ENCODE measurements at regions not wholly inside any gene's neighbourhood (a gene's known extent, or its start where the extent isn't known, plus 50 kb on each side); places are given as distances from the start of the nearest gene placed in this dataset.
A peak's percentile ranks its signal among the peaks of the same experiment; 100 is the strongest.

DNA sequence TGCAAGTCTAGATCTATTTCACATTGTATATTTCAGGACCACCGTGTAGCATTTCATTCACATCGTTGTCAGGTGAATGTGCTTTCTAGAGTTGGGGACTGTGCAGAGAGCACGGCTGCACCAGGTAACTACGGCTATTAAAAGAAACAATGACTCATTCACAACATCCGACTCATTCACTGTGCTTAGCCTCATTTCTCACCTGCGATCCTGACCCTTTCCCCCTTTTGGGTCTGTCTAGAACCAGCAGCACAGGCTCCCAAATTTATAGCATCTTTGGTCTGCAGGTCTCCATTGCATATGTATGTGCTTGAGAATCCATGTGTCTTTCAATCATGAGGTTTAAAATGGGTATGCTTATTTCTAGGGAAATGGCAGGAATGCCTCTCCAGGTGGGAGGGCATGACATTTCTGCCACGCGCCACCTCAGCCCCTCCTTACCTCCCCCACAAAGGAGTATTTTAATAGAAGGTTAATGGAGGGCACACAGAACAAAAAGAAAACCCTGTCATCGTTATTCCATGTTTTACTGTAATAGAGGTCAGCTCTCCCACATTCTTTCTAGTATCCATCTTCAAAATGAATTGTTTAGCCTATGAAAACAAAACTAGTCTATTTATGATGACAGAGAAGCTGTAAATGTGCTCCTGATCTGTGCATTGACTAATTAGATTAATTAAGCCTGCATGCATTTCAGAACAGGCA lies 246.7 kb upstream of the EPHA4 start:
- DNase-seq, result no peak

DNA sequence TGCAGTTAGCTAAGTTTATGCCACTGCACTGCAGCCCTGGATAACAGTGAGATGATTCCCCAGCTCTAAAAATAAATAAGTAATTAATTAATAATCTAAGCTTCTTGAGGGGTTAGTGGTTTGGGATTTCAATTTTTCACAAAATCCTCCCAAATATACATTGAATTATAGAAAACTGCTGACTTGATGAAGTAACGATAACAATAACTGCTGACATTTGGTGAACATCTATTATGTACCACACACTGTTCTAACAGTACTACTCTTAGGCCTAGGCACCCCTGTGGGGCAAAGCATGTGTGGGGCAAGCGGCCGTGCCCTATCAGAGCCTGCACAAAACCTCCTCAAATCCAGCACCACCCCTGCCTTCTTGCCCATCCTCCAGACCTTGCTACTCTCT lies 245.8 kb upstream of the EPHA4 start:
- DNase-seq, result no peak

DNA sequence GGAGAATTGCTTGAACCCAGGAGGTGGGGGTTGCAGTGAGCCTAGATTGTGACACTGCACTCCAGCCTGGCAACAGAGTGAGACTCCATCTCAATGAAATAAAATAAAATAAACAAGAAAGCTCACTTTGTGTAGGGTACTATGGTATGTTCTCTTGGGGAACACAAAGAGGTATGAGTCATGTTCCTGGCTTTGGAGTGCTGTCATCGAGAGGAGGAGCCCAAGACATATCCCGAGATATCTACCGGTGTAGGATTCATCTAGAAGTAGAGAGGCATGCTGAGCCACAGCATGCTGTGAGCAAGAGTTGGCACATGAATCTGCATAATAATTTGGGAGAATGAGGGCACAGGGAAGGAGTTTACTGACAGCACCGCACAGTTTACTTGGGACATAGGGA lies 244.9 kb upstream of the EPHA4 start:
- no peak for DNase-seq

DNA sequence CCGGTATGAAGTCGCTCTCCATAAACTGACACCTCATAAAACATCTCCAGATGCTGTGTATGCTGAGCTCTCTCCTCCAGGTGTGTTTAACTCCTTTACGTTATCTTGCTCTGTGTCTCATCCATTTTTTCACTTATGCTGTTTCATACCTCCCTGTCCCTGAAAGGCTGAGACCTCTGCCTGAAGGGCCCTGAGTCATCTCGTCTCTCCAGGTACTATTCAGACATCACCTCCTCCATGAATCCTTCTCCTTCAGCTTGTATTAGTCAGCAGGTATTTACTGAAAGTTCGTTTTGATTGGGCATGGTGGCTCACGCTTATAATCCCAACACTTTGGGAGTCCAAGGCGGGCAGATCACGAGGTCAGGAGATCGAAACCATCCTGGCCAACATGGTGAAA lies 244.5 kb upstream of the EPHA4 start:
- no peak for DNase-seq

DNA sequence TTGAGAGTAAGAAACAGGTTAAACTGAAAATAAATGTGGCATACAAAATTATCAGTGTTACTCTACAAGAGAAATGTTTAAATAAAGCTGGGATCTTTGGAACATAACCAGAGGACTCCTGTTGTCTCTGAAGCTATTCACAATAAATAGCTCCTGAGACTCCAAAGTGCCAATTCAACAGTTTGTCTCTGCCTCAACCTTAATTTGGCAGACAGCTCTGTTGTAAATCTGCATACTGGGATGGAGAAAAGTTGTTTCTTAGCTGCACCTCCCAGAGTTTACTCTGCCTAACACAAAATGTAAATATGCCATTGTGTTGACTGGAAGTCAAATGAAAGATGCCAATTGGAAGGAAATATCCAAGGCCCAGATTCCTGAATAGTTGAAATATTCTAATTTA lies 238.5 kb upstream of the EPHA4 start:
- no peak for DNase-seq

DNA sequence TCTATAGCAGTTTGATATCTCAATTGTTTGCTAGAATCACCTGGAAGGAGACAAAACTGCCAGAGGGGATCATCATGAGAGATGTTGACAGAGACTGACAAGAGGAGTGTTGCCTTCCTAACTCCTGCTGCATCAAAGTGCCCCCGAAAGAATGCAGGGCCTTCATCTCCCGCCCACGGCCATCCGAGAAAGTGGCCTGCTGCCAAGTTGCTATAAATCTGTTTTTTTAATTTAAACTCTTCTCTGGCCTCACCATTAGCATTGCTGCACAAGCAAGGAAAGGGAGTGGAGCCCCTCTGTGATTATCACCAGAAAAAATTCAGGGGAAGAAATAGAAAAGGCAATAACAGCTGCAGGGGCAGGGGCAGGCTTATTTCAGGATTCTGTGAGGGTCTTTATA lies 238.1 kb upstream of the EPHA4 start:
- DNase-seq, result peak; percentile 50

DNA sequence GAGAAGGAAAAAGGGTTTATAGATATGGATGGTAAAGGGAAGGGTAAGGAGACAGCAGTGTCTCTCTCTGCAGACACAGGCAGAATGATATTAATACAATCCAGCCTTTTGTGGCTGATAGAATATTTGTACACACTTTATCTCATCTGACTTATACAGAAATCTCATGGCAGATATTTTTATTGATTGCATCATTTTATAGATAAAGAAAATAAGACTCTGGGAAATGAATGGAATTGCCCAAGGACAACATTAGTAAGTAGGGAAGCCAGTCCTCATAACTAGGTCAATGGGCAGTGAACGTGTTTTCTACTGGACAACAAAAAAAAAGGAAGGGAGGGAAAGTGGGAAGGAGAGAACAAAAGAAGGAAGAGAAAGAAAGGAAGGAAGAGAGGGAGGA lies 236.4 kb upstream of the EPHA4 start:
- DNase-seq, result no peak

DNA sequence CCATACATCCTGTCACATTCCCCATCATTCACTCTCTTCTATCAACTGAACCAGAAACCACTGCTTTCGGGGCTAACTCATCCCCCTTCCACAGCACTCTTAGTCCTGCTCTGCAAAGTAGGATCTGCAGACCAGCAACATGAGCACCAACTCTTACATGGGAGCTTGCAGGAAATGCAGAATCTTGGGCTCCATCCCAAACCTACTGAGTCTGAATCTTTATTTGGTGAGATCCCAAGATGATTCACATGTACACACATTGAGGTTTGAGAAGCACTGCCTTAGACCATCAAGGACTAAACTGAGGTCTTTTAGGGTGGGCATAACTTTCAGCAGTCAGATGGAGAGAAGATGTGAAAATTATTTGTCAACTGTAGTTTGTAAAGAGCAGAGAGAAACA lies 235.6 kb upstream of the EPHA4 start:
- DNase-seq, result no peak

DNA sequence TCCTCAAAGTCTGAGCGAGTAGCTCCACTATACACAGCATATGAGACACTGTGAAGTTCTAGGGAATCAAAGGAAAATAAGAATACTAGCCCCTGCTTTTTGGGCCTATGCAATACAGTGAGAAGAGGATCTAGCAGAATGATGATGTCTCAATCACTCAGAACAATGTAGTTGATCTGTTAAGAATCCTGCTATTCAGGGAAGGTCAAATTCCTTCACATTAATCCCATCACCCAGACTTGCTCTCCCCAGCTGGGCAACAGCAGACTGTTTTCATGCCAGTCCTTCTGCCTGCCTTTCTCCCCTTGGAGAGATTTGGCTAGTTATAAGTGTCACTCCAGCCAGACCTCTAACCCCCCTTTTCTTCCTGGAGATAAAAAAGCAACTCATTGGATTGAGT lies 230.0 kb upstream of the EPHA4 start:
- no peak for DNase-seq

DNA sequence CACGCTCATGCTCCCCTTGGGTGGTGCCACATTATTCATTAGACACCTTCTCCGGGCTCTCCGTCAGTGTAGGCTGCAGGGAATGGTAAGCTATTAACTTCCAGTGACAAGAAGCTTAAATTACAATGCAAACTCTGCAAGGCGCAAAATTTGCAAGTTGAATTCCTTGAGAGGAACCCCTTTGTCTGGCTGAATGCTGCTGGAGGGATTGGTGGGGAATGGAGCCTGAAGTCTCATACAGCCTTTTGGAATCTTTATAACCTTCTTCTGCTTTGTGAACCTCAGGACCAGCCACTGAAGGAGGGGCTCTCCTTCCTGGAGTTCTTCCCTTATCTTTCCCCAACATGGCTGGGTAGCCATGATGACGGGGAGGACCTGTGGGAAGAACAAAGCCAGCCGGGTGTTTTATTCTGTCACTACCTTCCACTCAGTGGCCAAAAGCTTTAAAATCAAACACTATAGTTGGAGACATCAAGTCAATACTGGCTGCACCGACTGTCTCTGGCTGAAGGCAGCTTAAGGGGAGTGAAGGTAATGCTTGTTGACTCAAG lies 220.9 kb upstream of the EPHA4 start:
- no peak for DNase-seq

DNA sequence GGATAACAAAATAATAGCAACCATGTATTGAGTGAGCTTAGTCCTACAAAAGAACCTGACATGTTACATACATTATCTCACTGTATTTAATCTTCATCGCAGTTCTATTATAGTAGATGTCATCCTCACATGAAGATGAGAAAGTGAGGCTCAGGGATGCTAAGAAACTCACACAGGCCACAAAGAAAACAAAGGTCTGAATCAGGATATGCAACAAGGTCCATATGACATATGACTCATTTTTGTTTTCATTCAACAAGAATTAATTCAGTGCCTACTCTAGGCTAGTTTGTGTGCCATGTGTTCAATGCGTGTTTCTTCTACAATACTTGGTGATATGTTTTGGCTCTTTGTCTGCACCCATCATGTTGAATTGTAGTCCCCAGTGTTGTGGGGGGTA lies 219.7 kb upstream of the EPHA4 start:
- DNase-seq, result no peak

DNA sequence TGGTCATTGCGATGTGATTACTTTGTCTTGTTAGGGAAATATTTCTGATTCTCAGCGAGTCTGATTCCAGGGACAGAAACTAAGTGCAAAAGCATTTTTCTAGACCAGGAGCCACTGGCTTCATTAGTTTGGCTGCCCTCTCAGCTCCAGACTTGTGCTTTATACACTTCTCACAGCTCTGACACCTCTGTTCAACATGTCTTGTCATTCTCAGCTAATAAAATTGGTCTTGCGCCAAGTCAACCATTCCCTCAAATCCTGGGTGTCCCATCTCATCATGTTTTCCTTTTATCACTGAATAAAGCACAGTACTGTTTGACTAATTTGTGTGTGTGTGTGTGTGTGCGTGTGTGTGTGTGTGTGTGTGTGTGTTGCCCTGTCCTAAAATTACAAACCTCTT lies 215.5 kb upstream of the EPHA4 start:
- no peak for DNase-seq

DNA sequence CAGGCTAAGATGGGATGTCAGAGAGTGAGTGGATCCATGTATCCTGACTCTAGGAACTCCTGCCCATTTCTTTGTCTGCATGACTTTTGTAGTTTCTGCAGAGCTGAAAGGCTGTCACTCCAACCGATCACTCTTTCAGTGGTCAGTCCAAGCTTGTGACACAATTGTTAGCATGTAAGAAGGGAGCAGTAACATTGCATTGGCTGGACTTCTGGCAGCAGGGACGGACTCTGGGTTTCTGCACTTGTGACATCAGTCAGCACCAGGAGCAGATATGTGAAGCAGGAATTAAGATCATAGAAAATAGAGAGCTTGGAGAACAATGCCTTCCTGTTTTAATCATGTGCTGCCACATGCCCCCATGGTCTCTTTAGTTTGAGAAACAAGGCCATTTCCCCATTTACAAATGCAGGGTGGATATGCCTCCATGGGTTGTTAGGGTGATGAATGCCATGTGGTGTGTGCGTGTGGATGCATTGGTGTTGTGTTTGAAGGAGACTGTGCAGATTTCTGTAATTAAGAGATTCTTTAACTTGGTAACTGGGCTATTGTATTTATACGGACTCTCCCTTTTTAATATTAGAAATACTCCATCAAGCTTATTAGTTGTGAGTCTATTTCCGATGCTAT lies 214.3 kb upstream of the EPHA4 start:
- DNase-seq, result no peak

DNA sequence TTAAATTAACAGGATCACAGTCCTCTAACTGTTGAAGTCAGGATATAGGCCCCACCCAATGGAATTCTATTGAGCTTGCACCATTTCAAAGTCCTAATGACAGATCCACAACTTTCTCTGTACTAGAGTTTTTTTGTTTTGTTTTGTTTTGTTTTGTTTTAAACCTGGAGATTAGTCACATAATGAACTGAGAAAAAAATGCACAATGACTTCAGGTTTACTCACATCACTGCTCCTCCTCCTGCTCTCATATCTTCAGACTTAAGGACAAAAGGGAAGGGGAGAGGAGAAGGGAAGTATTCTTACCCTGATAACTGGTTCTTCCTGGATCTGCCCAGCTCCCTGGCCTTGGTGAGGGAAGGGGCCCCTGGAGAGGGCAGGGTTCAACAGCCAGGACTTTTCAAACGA lies 208.2 kb upstream of the EPHA4 start:
- DNase-seq, result no peak

DNA sequence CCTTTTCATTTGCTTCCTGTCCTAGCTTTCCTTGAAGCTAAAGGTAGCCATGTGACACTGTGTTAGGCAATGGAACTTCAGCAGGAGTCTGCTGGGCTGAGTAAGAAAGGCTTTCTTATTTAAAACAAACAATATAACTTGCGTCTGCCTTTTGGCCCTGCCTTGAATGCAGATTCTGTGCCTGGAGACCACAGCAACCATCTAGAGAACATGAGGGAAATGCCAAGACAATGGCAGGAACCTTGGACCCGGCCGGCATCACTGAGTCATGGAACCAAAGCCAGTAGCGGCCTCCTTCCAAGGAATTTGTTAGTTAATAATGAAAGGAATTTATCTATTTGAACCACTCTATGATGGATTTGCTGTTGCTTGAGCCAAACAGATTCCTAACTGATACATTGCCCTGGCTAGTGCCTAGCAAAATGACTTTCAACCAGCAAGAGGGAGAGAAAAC lies 207.5 kb upstream of the EPHA4 start:
- DNase-seq, result no peak

DNA sequence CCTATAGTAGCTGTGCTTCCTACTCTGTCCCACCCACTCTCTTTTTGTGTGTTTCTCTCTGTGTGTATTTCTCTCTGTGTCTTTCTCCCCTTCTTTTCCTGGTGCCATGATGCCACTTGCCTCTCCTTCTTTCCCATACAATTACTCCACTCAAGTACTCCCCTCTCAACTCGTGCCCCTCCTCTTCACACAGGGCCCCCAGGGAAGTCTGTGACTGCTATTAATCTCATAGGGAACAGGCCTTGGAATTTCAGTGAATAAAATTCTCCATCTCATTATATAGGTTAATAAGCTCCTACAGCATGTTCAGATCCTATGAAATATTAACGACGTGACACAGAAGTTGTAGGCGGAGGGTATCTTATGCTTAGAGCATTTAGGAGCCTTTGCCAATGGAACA lies 205.9 kb upstream of the EPHA4 start:
- DNase-seq, result no peak

DNA sequence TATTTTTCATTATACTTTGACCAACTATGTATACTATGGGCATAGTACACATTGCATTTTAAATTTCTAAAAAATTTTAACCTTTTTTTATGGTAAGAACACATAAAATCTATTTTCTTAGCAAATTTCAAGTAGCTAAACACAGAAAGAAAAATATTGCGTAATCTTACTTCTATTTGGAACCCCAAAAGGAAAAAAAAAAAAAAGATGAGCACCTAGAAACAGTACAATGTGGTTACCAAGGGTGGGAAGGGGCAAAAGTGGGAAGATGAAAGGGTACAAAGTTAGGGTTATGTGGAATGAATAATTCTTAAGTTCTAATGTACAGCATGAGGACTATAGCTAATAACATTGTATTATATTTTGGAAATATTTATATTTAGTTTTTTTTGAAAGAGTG lies 205.0 kb upstream of the EPHA4 start:
- DNase-seq, result no peak

DNA sequence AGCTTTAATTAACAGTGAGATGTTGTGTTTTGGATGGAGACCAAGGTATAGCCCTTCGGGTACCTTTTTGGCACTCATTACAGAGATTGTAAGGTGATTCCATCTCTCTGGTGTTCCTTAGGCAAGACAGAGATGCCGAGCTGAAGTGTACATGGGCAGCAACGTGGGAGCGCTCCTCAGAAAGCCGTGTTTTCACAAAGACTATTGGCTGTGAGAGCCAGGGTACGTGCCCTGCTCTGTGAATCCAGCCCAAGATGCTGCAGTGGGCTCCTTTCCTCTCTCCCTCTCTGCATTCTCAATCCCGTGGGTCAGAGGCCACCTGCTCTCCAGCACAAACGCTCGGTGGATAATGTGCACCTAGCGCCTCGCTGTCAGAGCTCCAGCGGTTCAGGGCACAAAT lies 203.0 kb upstream of the EPHA4 start:
- DNase-seq, result no peak

DNA sequence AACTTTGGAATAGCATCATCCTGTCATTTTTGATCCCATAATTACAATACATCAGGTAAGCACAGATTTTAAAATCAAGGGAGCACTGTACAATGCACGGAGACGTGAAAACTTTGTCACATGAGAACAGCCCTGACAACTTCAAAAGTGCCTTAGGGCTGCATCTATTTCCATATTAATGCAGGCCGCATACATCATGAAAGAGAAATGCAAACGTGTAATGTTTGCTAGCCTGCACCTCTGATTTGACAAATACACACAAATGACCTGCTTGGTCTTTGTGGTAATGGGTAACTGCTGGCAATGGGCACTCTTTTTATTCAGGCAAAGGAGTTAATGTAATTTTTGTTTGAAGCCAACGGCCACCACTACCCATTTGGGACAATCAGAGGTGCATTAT lies 202.0 kb upstream of the EPHA4 start:
- DNase-seq, result no peak

DNA sequence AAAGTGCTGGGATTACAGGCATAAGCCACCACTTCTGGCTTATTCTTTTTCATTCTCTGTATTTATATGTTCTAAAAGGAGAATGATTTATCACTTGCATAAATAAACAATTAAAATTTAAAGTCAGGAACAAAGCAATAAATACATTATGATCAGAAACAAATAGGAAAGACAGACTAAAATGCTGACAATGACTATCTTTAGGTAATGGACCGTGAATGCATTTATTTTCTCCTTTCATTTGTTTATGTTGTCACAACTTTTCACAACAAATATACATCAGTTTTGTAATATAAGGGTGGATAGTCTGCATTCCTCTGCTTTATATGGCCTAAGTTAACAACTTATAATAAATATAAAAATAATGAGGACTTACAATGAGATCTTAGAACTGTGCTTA lies 199.2 kb upstream of the EPHA4 start:
- DNase-seq, result no peak

DNA sequence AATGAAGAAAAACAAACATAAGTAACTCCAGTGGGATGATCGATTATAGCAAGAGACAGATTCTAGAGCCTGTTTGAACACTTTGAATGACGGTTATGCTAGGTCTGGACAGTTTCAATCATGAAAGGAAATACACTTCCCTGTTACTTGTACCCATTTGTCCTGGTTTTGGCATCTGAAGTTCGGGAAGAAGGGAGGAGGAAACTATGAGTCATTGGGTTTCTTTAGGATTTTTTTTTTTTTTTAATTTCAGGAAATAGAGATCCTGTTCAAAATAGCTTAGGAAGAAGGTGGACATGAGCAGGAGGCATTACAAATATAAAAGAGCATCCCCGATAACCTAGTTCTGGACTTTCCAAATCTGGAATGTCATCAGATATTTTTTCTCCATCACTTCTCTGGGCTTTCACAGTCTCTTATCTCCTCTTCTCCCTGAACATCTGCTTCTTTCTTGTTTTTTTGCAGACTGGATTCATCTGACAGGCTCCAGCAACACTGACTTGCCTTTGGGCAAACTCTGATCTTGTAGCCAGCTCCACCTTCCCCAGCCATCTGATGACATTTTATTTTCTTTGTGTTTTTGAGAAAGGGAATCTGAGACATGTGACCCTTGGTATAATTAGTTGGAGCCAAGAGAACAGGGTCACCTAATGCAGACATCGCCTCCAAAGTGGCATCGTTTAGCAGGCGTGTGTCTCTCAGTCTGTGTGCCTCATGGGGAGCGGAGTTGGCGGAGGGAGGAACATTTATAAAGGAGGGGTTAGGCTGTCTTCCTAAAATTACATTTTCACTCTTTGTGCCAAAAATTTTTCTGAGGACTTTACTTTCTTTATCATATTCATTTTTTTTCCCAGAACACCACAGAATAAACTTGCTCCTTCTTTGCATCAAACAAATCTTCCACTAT lies 195.3 kb upstream of the EPHA4 start:
- DNase-seq, result no peak

DNA sequence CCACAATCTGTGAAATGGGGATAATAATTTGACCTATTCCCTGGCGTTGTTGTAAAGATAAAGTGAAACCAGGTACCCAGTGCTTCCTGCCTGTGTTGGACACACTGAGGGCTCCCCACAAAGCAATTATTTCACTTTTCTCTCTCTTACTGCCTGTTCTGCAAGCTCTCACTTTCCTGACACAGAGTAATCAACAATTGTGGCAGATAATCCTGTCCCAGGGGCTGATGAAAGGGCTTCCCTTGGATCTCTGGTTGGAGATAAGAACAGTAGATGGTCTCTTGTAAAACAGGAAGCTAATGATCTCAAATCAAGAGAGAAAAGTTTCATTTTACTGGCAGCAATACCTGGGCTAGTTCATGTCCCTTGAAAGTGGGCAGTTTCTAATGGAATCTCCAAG lies 190.4 kb upstream of the EPHA4 start:
- no peak for DNase-seq

DNA sequence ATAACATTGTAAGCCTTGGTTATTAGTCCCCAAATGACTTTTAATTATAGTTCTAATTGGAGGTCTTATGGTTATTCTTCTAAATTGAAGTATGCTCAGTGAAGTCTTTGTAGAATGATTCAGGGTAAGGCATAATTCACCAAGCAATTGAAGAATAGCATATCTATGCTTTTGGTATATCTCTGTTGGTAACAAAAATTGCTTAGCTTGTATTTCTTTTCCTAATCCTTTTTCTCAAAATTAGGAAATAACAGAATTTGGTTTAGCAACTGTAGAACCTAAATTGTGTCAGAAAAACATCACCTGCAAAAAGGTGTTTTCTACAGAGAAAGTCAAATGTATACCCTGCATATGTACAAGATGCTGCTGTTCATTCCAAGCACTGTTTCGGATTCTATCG lies 189.2 kb upstream of the EPHA4 start:
- no peak for DNase-seq
